H1 (cell line): ENCODE measurements at regions not wholly inside any gene's neighbourhood (a gene's known extent, or its start where the extent isn't known, plus 50 kb on each side); places are given as distances from the start of the nearest gene placed in this dataset.

Experiments used
- CTCF ChIA-PET: fragments of 300-600 bp; sonication (Branson Sonifier 250); formaldehyde crosslinking; loops from one replicate; lab custom pipeline; 2021; ENCODE audit not compliant: partially characterized antibody; lab: Charles Lee
- POLR2A ChIA-PET: fragments of 300-600 bp; sonication (Branson Sonifier 250); formaldehyde crosslinking; loops from one replicate; lab custom pipeline; 2021; ENCODE audit warnings: inconsistent platforms; ENCODE audit not compliant: partially characterized antibody; lab: Charles Lee
- DNase-seq, 2 experiments: peaks; one replicate each; pipeline versions ENCODE4 v3.0.0 to v3.0.0-alpha.2; 2010 to 2022; ENCODE audit warnings: low spot score in 2 of 2, low read depth in 1 of 2, mixed read lengths in 1 of 2
- FAIRE-seq: peaks from 2 replicates; lab custom pipeline; 2011; peaks lifted over from hg19 to GRCh38; lab: Jason Lieb, UNC
- H2AFZ ChIP-seq: 2 replicates; pipeline ENCODE4 v1.8.1; 2012; ENCODE audit warnings: low read length, inconsistent platforms
- H2AK5ac ChIP-seq: 2 replicates; pipeline ENCODE4 v1.6.1; 2013; ENCODE audit warnings: low read depth, low read length
- H2BK120ac ChIP-seq: replicated peaks from 2 replicates; pipeline ENCODE3; 2013; ENCODE audit warnings: low read depth, low read length, inconsistent platforms
- H2BK12ac ChIP-seq: 2 replicates; pipeline ENCODE4 v1.6.1; 2013; ENCODE audit warnings: low read depth, low read length
- H2BK15ac ChIP-seq: 2 replicates; pipeline ENCODE4 v1.6.1; 2013; ENCODE audit warnings: low read length
- H2BK20ac ChIP-seq: 2 replicates; pipeline ENCODE4 v1.6.1; 2013; ENCODE audit warnings: low read length
- H2BK5ac ChIP-seq: 2 replicates; pipeline ENCODE4 v1.6.1; 2013; ENCODE audit warnings: low read depth, low read length
- H3K14ac ChIP-seq: 2 replicates; pipeline ENCODE4 v1.6.1; 2013; ENCODE audit warnings: inconsistent platforms; ENCODE audit not compliant: insufficient read length
- H3K18ac ChIP-seq: 2 replicates; pipeline ENCODE4 v1.6.1; 2013; ENCODE audit warnings: low read length; ENCODE audit errors: extremely low read depth
- H3K23ac ChIP-seq: 2 replicates; pipeline ENCODE4 v1.6.1; 2013; ENCODE audit warnings: inconsistent platforms; ENCODE audit not compliant: insufficient read length
- H3K23me2 ChIP-seq: 2 replicates; pipeline ENCODE4 v1.6.1; 2013; ENCODE audit warnings: low read depth, low read length
- H3K27ac ChIP-seq: 2 replicates; pipeline ENCODE4 v1.6.1; 2011; ENCODE audit warnings: low read depth, low read length, inconsistent platforms
- H3K27me3 ChIP-seq, 4 experiments: replicated peaks in 1 of 4; 1 replicate in 1 of 4; 2 replicates in 3 of 4; pipeline versions ENCODE4 v1.6.1 to v1.8.1; 2011 to 2013; ENCODE audit warnings: low read length in 3 of 4, mild to moderate bottlenecking in 3 of 4, inconsistent platforms in 2 of 4, mixed read lengths in 2 of 4, moderate library complexity in 1 of 4; ENCODE audit not compliant: control insufficient read depth in 3 of 4, insufficient read depth in 3 of 4; ENCODE audit errors: extremely low read depth in 1 of 4
- H3K36me3 ChIP-seq, 4 experiments: 2 replicates each; pipeline versions ENCODE4 v1.6.1 to v1.8.1; 2011 to 2013; ENCODE audit warnings: mild to moderate bottlenecking in 4 of 4, low read length in 3 of 4, moderate library complexity in 2 of 4, control low read depth in 1 of 4, inconsistent platforms in 1 of 4; ENCODE audit not compliant: insufficient read depth in 4 of 4, control insufficient read depth in 2 of 4
- H3K4ac ChIP-seq: replicated peaks from 2 replicates; pipeline ENCODE3; 2013; ENCODE audit warnings: low read length, low read depth, mixed read lengths, inconsistent platforms; ENCODE audit not compliant: insufficient read length
- H3K4me1 ChIP-seq, 4 experiments: replicated peaks in 1 of 4; 1 replicate in 1 of 4; 2 replicates in 3 of 4; pipeline versions ENCODE4 v1.6.1 to v1.8.1; 2011 to 2013; ENCODE audit warnings: low read length in 3 of 4, inconsistent platforms in 2 of 4, mixed read lengths in 1 of 4; ENCODE audit not compliant: insufficient read depth in 4 of 4, control insufficient read depth in 3 of 4
- H3K4me2 ChIP-seq, 2 experiments: 2 replicates each; pipeline versions ENCODE4 v1.6.1 to v1.8.1; 2011 to 2013; ENCODE audit warnings: low read depth in 2 of 2, low read length in 2 of 2, control low read depth in 1 of 2, inconsistent platforms in 1 of 2, mild to moderate bottlenecking in 1 of 2; ENCODE audit not compliant: insufficient read depth in 1 of 2
- H3K4me3 ChIP-seq, 4 experiments: fragments of 200-600, 300-600 bp in 1 of 4; sonication (generic), shearing (Covaris generic), sonication (Bioruptor Twin) in 1 of 4; 2 replicates each; pipeline versions ENCODE4 v1.5.1 to v1.8.1; 2011 to 2016; ENCODE audit warnings: low read length in 4 of 4, low read depth in 3 of 4, control low read depth in 2 of 4, inconsistent platforms in 2 of 4, mild to moderate bottlenecking in 2 of 4, mixed read lengths in 1 of 4, moderate library complexity in 1 of 4; ENCODE audit not compliant: insufficient read depth in 2 of 4; ENCODE audit errors: extremely low read depth in 1 of 4
- H3K56ac ChIP-seq: replicated peaks from 2 replicates; pipeline ENCODE3; 2013; ENCODE audit warnings: low read depth, mild to moderate bottlenecking, mixed read lengths, low read length, inconsistent platforms; ENCODE audit not compliant: insufficient read length
- H3K79me1 ChIP-seq: 2 replicates; pipeline ENCODE4 v1.6.1; 2013; ENCODE audit warnings: low read depth, low read length, control low read depth
- H3K79me2 ChIP-seq, 2 experiments: 2 replicates each; pipeline versions ENCODE4 v1.6.1 to v1.8.1; 2012 to 2013; ENCODE audit warnings: low read length in 2 of 2, mild to moderate bottlenecking in 2 of 2, inconsistent platforms in 1 of 2; ENCODE audit not compliant: insufficient read depth in 2 of 2, control insufficient read depth in 1 of 2
- H3K9ac ChIP-seq, 4 experiments: replicated peaks in 1 of 4; 1 replicate in 1 of 4; 2 replicates in 3 of 4; pipeline versions ENCODE4 v1.6.1 to v1.8.1; 2011 to 2013; ENCODE audit warnings: low read depth in 3 of 4, low read length in 3 of 4, control low read depth in 2 of 4, mild to moderate bottlenecking in 2 of 4, moderate library complexity in 2 of 4, inconsistent platforms in 1 of 4; ENCODE audit errors: extremely low read depth in 1 of 4
- H3K9me3 ChIP-seq, 2 experiments: 2 replicates each; pipeline versions ENCODE4 v1.6.1 to v1.8.1; 2012 to 2013; ENCODE audit warnings: mild to moderate bottlenecking in 2 of 2, moderate library complexity in 2 of 2, control low read depth in 1 of 2, inconsistent platforms in 1 of 2, low read depth in 1 of 2, low read length in 1 of 2, mixed read lengths in 1 of 2; ENCODE audit not compliant: insufficient read depth in 2 of 2
- H4K20me1 ChIP-seq, 2 experiments: replicated peaks in 1 of 2; 2 replicates each; pipeline versions ENCODE3 to v1.8.1; 2011 to 2013; ENCODE audit warnings: inconsistent platforms in 2 of 2, low read length in 2 of 2, mild to moderate bottlenecking in 1 of 2; ENCODE audit not compliant: insufficient read depth in 2 of 2, control insufficient read depth in 1 of 2
- H4K5ac ChIP-seq: 2 replicates; pipeline ENCODE4 v1.6.1; 2013; ENCODE audit warnings: low read length, low read depth, mixed read lengths, inconsistent platforms; ENCODE audit not compliant: insufficient read length
- H4K8ac ChIP-seq: 2 replicates; pipeline ENCODE4 v1.8.0; 2013; ENCODE audit warnings: mild to moderate bottlenecking, moderate library complexity, low read length, inconsistent platforms; ENCODE audit not compliant: insufficient read depth; ENCODE audit errors: extremely low read depth
- H4K91ac ChIP-seq: replicated peaks from 2 replicates; pipeline ENCODE3; 2013; ENCODE audit warnings: low read length, mixed read lengths, inconsistent platforms; ENCODE audit not compliant: insufficient read length
- ASH2L ChIP-seq: fragments of 200-600, 300-600 bp; sonication (generic); IDR thresholded peaks from one replicate; pipeline ENCODE4 v1.7.1; 2017; ENCODE audit warnings: low read length
- EZH2 ChIP-seq: fragments of 200-600 bp; sonication (generic); IDR thresholded peaks from 2 replicates; pipeline ENCODE4 v1.7.1; 2012; ENCODE audit warnings: low read depth, mild to moderate bottlenecking, moderate library complexity, low read length, inconsistent platforms; ENCODE audit not compliant: severe bottlenecking
- GABPA ChIP-seq: IDR thresholded peaks from 2 replicates; pipeline ENCODE4 v1.6.1; 2011; ENCODE audit warnings: mild to moderate bottlenecking, low read length, moderate library complexity, borderline replicate concordance; ENCODE audit not compliant: insufficient read depth
- JUND ChIP-seq: IDR thresholded peaks from 2 replicates; pipeline ENCODE4 v1.6.1; 2011; ENCODE audit warnings: mild to moderate bottlenecking, improper control_type of control experiment, low read length
- KDM4A ChIP-seq: IDR thresholded peaks from one replicate; pipeline ENCODE4 v1.7.1; 2012; ENCODE audit warnings: low read depth, mild to moderate bottlenecking, moderate library complexity, low read length, inconsistent platforms; ENCODE audit not compliant: severe bottlenecking
- NANOG ChIP-seq: IDR thresholded peaks from 2 replicates; pipeline ENCODE4 v1.6.1; 2011; ENCODE audit warnings: low read length, low read depth, mild to moderate bottlenecking, inconsistent platforms; ENCODE audit not compliant: insufficient read depth, poor library complexity, severe bottlenecking
- PHF8 ChIP-seq: fragments of 200-600 bp; sonication (generic); conservative IDR thresholded peaks from 2 replicates; pipeline ENCODE4 v1.7.1; 2012; ENCODE audit warnings: low read depth, mild to moderate bottlenecking, inconsistent platforms, low read length, moderate library complexity
- POU5F1 ChIP-seq: IDR thresholded peaks from 2 replicates; pipeline ENCODE4 v1.6.1; 2011; ENCODE audit warnings: low read depth, mild to moderate bottlenecking, low read length, moderate library complexity
- RBBP5 ChIP-seq: IDR thresholded peaks from 2 replicates; pipeline ENCODE4 v1.7.1; 2012; ENCODE audit warnings: low read depth, mild to moderate bottlenecking, inconsistent platforms, low read length, moderate library complexity, borderline replicate concordance
- RXRA ChIP-seq: IDR thresholded peaks from 2 replicates; pipeline ENCODE4 v1.6.1; 2011; ENCODE audit warnings: low read depth, mild to moderate bottlenecking, low read length, moderate library complexity; ENCODE audit not compliant: insufficient read depth
- SIRT6 ChIP-seq: IDR thresholded peaks from one replicate; pipeline ENCODE4 v1.7.1; 2012; ENCODE audit warnings: low read length, inconsistent platforms
- SP2 ChIP-seq: IDR thresholded peaks from 2 replicates; pipeline ENCODE4 v1.6.1; 2012; ENCODE audit warnings: mild to moderate bottlenecking, low read length, inconsistent platforms
- TCF12 ChIP-seq: IDR thresholded peaks from 2 replicates; pipeline ENCODE4 v1.6.1; 2011; ENCODE audit warnings: low read depth, mild to moderate bottlenecking, low read length
- TEAD4 ChIP-seq: IDR thresholded peaks from 2 replicates; pipeline ENCODE4 v1.6.1; 2012; ENCODE audit warnings: low read depth, low read length, inconsistent platforms, mixed read lengths
- ZNF274 ChIP-seq: IDR thresholded peaks from 2 replicates; pipeline ENCODE4 v1.7.0; 2012; ENCODE audit warnings: low read length, borderline replicate concordance; ENCODE audit errors: extremely low read depth
- WGBS, 2 experiments: shearing (Covaris generic) in 1 of 2; methylation state at CpG; one replicate each; pipeline versions ENCODE4 v1.1.6 to v1.1.7; 2013 to 2015; ENCODE audit warnings: low lambda C conversion rate in 2 of 2, mixed read lengths in 2 of 2, inconsistent platforms in 1 of 2, low coverage in 1 of 2, missing lambda C conversion rate in 1 of 2; ENCODE audit not compliant: insufficient replicate concordance in 2 of 2, insufficient coverage in 1 of 2, insufficient read length in 1 of 2; ENCODE audit errors: extremely low coverage in 1 of 2, missing lambda C conversion rate in 1 of 2; 5-methylcytosine and 5-hydroxymethylcytosine counted together
- TF ChIP-seq, protein P1 (sequence below): IDR thresholded peaks from 2 replicates; pipeline ENCODE4 v1.6.1; 2012; ENCODE audit warnings: inconsistent platforms

DNA sequence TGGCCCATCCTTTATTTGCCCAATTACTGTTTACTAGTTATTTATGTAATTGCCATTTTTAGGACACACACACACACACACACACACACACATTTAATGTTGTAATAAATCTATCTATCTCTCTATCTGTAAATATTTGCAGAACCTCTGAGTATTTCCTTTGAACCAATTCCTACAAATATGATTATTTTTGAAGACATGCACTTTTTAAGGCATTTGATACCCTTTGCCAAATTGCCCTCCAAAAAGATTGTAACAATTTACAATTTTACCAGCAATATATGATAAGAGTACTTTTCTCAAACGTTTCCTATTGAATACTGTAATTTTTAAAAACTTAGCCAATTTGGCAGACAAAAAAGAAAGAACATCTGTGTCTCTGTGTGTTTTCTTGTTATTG lies 143.8 kb upstream of the FOXF1 start:
- no peak overlapping the region for H3K4me2 ChIP-seq
- POLR2A ChIA-PET: no interaction called here
- FAIRE-seq: no peak
- H3K14ac ChIP-seq: no peak overlapping the region
- no peaks in the 10 kb centered on the region for H3K36me3 ChIP-seq
- no peaks in the 10 kb centered on the region for H3K79me1 ChIP-seq
- TF ChIP-seq ZNF274 (no peak), PHF8 (no peak), NANOG (no peak), TEAD4 (no peak), RBBP5 (no peak), GABPA (no peak), JUND (no peak), RXRA (no peak), POU5F1 (no peak), SP2 (no peak), ASH2L (no peak), KDM4A (no peak), EZH2 (no peak), TCF12 (no peak), SIRT6 (no peak)
- TF ChIP-seq, protein P1, sequence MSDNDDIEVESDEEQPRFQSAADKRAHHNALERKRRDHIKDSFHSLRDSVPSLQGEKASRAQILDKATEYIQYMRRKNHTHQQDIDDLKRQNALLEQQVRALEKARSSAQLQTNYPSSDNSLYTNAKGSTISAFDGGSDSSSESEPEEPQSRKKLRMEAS: no peak
- H2AFZ ChIP-seq: no peak overlapping the region
- H2BK5ac ChIP-seq: no peak overlapping the region
- H2AK5ac ChIP-seq: no peak overlapping the region
- H4K91ac ChIP-seq: no peak overlapping the region
- no peak overlapping the region for H3K56ac ChIP-seq
- peaks cover 4 to 19% (median 5%) of the 10 kb centered on the region in 4 experiments for H3K4me1 ChIP-seq
- no peak overlapping the region for H3K27ac ChIP-seq
- CTCF ChIA-PET: no interaction called here
- H3K27me3 ChIP-seq: no peaks in the 10 kb centered on the region
- H3K23me2 ChIP-seq: no peaks in the 10 kb centered on the region
- no peak overlapping the region for H3K4ac ChIP-seq
- H3K79me2 ChIP-seq: no peaks in the 10 kb centered on the region
- no peak overlapping the region for H2BK12ac ChIP-seq
- DNase-seq: no peak
- H2BK120ac ChIP-seq: no peak overlapping the region
- no peak overlapping the region for H3K9ac ChIP-seq
- H4K20me1 ChIP-seq: no peaks in the 10 kb centered on the region
- H2BK20ac ChIP-seq: no peak overlapping the region
- H4K5ac ChIP-seq: no peak overlapping the region
- H4K8ac ChIP-seq: no peak overlapping the region
- H3K9me3 ChIP-seq: no peaks in the 10 kb centered on the region
- H3K4me3 ChIP-seq: no peak overlapping the region
- H3K23ac ChIP-seq: no peak overlapping the region
- WGBS, 2 experiments: 74% methylated on average over 1 of the region's 1 CpG; no CpG with 5 or more reads in 1 of the 2 experiments
- H2BK15ac ChIP-seq: no peak overlapping the region
- no peak overlapping the region for H3K18ac ChIP-seq
